NCI-H2196 treated with DMSO at 0.1 percent for 48 hours (cell line): ENCODE measurements at regions not wholly inside any gene's neighbourhood (a gene's known extent, or its start where the extent isn't known, plus 50 kb on each side); places are given as distances from the start of the nearest gene placed in this dataset.
A peak's percentile ranks its signal among the peaks of the same experiment; 100 is the strongest.
"Not testable (repeated sequence)": the region's sequence is repeated elsewhere in the genome, so short reads cannot be mapped to it uniquely, and the experiment has no call there.

Experiments
- DNase-seq: peaks from one replicate; lab custom pipeline; 2025; ENCODE audit not compliant: unreplicated experiment; lab: John Stamatoyannopoulos, UW

DNA sequence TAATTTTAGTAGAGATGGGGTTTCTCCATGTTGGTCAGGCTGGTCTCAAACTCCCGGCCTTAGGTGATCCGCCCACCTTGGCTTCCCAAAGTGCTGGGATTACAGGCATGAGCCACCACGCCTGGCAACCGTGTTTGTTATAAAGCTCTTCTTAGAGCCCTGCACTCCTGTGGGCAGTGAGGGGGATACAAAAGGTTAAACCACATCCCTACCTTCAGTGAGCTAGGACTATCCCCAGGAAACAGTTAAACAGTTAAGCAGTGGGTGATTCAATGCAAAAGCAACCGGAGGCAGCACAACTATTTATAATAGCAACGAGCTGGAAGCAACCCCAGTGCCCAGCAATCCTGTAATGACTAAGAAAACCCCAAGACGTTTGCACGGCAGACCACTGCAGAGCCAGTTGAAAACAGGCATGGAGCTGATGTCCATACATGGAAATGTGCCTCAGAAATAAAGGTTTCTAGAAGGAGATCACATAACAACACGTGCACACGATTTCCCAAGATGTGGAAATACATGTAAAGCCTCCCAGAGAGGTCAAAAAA, 107.2 kb upstream of the LYZL2 start:
- DNase-seq, result no peak

DNA sequence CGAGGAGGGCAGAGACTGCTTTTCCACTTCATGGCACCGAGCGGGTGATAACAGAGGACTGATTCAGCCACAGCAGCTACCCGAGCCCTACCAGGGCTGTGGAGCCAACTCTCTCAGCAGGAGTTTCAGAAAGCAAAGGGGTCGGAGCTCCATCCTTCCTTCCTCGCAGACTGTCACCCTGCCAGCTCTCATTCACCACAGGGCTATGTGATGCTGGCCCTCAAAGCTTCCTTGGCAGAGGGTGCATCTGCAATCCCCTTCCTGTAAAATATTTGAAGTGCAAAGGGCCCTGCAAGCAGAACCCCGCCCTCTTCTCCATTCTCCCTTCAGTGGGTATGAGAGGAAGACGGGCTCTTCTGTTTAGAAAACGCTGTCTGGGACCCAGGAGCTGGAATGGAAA, 105.3 kb upstream of the LYZL2 start:
- DNase-seq, result no peak

DNA sequence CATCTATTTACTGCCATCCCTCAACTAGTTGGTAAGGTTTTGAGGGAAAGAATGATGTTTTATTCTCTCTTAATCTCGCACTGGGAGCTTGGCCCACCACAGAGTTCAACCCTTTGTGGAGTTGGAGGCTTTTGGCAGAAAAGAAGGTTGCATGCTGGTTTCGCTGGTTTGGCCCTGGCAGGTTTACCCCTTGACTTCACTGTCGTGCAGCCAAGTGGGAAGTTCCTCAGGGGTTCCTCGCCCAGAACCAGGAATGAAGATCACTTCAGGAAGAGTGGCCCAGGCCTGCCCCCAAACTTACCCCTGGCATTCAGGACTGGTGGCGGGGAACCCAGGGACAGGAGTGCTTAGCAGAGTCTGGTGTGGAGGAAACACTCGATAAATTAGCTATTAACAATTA, 103.1 kb upstream of the LYZL2 start:
- DNase-seq, result no peak

DNA sequence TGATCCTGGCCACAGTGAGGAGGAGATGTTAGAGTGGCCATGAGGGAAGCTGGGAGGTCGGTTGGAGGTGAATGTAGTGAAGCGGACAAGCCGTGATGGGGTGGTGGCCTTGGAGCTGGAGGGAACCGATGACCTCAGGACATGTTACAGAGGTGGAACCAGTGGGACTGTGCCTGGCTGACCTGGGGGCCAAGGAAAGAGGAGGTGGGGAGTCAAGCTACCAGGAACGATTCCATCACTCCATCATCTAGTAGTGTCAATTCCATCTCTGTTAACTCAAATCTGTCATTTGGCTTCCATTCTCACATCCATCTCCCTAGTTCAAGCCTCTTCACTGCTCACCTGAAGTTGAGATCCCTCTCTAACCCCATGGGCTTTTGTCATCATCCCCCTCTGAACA, 102.4 kb upstream of the LYZL2 start:
- no peak for DNase-seq

DNA sequence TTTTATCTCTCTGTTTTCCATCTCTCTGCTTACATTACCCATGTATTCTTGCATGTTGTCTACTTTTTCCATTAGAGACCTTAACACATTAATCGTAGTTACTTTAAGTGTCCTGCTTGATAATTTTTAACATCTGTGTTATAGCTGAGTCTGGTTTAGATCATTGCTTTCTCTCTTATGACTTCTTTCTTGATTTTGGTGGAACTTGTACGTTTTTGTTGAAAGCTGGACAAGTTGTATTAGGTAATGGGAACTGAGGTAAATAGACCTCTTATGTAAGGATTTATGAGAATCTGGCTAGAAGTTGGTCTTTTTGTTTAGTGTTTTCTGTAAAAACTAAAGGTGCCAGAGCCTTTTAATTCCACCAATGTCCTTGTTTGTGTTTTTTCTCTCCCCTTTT, 100.8 kb upstream of the LYZL2 start:
- no peak for DNase-seq

DNA sequence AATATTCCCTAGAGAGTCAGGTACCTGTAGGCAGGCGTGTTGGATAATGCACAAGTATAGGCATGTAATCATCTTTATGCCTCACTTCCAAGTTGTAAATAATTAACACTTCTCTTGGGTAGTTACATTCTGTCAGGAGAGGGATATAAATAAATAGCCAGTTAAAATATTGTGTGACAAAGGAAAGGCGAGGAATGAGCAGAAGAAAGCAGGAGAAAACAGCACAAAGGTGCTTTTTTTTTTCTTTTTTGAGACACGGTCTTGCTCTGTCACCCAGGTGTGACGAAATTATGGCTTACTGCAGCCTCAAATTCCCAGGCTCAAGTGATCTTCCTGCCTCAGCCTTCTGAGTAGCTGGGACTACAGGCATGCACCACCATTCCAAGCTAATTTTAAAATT, 99.2 kb upstream of the LYZL2 start:
- no peak for DNase-seq

DNA sequence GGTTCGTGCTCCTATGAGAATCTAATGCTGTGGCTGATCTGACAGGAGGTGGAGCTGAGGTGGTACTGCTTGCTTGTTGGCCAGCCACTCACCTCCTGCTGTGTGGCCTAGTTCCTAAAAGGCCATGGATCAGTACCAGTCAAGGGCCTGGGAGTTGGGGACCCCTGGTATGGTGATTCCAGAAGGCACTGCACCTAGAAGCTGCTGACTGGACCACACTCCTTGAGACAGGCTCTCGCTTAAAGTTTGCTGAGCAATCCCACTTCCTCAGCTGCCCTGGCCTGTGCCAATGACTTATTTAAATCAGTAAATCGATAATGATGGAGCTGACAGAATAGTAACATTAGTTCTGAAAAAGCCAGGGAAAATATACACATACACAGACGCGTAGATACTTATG, 98.6 kb upstream of the LYZL2 start:
- no peak for DNase-seq

DNA sequence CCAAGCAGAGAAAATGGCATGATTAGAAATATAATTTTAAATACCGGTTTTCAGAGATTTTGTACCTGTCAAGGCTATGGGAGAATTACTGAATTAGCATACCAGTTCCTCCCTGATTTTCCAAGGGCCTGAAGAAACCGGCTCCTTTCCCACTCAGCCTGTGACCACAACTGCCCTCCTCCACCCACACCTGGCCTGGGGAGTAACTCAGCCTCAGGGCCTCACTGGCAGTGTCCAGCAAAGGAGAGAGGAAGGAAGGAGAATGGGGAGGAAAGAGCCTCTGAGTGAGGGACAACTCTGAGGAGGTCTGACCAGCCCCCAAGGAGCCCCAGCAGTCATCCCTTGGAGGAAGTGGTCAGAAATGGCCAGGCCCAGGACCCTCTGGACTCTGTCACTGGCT, 98.0 kb upstream of the LYZL2 start:
- no peak for DNase-seq

DNA sequence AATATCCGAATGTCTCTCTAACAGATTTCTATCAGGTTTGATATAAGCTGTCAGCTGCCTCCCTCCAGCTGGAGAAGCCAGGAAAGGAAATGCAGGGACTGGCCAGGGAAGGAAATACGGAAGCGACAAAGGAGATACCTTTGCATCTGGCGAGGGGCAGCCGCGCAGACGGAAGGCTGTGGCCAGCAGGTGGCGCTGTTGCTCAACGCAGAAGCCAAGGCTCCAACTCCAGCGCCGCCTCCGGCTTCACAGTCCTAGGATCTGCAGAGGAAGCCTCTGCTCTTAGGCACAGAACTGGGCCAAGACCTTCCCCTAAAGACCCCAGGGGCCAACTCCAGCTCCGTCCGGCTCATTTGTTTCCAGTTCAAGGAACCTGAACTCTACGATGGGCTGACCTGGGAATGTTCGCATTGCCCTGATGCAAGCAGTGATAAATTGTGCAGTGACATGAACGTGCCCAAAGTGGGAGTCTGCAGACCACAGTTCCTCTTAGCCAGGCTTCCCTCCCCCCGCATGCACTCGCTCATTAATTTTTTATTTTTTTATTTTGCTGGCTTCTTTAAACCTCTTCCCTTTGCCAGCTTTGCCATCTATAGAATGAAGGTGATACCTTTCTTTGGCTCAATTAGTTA, 97.3 kb upstream of the LYZL2 start:
- peak; percentile 4 for DNase-seq

DNA sequence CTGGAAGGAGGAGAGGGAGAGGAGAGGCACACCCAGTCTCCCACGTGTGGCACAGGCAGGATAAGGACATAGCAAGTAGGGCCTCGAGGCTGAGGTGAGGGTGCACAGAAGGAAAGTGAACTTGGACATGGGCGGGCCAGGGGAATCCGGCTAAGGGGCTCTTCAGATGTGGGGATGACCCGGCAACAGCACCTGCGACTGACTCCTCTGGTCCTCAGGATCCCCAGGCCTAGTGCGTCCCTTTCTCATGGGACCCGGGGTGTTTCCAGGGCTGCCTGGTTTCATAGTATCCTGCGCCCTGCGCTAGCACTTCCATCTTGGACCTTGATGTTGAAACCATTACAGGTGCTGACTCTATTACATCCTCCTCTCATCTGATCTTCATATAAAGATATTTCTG, 96.1 kb upstream of the LYZL2 start:
- DNase-seq, result no peak

DNA sequence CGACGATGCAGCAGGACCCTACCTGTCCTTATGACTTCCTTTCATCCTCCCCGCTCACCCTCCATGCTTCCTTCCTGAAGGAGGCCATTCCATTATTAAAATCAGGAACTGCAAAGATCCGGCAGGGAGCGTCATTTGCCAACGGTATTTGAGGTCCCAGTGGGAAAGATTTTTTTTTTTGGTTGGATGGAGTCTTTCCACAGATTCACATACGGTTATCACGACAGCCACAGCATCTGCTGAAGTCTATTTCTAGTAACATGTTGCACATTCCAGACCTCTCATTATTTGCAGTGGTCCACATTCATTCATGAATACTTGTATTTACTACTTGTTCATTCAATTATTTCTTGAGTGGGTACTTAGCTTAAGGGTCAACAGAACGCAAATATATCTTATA, 94.7 kb upstream of the LYZL2 start:
- no peak for DNase-seq

DNA sequence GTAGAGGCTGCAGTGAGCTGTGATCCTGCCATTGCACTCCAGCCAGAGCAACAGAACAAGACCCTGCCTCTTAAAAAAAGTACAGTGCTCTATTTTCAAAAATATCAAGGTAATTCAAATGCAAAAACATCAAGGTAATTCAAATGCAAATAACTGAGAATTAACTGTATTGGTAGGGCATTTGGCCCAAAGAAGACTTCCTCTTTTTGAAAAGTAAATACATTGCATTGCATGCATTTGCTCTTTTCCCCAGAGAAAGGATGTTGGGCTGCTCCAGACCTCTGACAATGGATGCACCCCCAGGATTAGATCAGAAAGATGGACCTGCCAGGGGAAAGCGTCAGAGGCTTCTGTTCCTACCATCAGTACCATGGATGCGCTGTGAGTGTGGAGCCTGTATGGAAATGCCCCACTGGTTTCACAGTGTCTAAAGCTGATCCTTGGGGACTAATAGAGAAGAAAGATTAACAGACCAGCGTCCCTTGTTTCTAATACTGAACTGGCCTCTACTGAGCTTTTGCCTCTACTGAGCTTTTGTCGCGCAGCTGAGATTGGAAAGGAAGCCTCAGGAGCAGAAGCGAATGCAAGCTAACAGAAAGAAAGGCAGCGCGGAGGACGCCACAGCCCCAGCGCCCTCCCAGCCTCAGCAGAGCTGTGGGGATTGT, 93.5 kb upstream of the LYZL2 start:
- no peak for DNase-seq

DNA sequence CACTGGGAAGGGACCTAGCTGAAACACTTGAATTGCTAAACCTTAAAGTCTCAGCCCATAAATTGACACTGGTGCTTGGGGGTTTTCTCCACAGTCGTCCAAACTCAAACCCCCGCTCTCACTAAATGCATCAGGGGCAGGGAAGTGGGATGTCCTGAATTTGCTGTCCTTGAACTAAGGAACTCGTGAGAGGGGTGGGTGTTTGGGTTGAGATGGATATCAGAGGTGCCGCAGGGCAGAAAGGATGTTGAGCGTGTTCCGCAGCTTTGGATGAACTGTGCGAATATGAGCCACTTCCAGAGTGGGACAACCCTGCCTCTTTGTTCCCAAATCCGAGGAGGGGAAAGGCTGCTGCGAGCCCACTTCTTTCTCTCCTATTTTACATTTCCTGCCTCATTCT, 90.3 kb upstream of the LYZL2 start:
- no peak for DNase-seq

DNA sequence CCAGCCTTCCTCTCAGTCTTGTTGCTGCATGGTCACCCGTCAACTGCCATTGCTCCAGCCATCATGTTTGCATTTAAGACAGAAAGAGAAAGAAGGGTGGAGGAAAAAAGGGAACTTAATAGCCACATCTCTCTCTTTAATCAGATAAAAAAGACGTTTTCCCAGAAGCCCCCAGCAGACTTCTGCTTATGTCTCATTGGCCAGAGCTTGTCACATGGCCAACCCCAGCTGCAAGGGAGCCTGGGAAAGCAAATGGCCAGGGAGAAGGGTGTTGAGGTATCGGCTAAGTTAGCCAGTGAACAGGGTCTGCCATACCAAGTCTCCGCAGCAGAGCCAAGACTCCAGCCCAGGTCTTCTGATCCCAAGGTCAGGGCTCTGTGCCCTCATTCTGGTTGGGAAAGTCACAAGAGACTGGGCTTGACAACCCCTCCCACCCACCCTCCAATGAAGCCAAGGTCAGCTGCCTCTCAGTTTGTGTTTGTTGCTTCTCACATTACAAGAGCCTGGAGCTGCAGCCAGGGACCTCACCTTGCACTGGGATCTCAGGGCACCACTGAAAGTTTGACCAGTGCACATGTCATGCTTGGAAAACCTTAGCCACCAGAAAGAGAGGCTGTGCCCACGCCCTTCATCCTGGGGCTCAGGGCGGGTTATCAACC, 80.3 kb upstream of the LYZL2 start:
- DNase-seq, result no peak

DNA sequence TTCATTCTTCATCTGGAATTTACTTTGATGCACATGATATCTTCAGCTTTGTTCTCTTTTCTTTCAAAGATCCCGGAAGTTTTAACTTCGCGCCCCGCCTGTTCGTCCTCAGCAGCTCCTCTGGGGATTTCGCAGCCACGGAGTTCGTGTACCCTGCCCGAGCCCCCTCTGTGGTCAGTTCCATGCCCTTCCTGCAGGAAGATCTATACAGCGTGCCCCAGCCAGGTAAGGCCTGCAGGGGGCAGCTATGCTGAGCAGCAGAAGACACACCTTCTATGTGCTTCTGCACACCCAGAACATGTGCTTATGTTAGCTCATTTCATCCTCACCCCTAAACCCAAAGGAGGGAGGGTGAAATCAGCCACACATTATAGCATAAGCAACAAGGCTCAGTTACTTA, 79.7 kb upstream of the LYZL2 start:
- no peak for DNase-seq

DNA sequence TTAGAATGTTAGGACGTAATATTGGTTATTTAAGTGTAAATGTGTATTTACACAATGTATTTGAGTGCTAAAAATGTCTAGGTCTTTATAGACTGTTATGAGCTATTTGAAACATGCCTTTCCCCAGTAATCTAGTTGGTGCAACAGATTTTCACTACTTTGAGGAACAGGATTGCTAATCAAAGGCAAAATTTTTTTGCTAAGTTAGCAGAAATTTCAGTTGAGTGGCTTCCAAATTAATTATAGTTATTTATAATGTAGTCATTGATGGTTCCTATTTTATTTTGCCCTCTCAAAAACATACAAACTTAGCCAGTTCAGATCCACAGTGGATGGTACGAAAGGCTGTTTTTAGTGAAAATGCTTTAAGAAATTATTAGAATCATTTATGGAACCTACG, 78.7 kb upstream of the LYZL2 start:
- no peak for DNase-seq

DNA sequence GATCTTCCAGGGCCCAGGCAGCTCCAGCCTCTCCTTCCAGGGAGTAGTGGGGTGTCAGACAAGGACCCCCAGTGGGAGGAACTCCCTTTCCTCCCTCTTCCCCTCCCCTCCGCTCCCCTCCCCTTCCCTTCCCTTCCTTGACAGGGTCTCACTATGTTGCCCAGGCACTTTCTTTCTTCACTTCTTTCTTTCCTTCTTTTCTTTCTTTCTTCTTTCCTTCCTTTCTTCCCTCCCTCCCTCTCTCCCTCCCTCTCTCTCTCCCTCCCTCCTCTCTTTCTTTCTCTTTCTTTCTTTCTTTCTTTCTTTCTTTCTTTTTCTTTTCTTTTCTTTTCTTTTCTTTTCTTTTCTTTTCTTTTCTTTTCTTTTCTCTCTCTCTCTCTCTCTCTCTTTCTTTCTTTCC, 76.6 kb upstream of the LYZL2 start:
- DNase-seq, result not testable (repeated sequence)

DNA sequence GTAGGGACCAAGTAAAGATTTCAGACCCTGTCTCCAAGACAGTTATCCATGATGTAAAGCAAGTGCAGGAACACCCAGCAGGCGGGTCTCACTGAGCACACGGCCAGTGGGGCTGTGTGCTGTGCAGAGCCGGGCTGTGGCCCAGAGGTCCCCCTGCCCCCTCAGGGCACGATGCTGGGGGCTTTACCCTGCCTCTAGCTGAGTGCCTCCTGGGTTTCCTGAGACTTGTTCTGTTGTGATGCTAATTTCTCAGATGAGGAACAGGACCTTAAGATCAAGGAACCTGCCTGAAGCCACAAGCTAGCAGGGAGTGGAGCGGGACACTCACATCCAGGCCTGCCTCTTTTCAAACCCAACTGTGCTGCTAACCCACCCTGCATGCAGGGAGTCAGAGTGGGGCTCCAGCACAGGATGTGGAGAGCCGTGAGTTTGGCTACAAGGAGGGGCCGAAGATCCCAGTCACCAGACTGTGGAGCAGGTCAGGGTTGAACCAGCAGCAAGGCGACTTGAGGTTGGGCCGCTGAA, 76.1 kb upstream of the LYZL2 start:
- no peak for DNase-seq

DNA sequence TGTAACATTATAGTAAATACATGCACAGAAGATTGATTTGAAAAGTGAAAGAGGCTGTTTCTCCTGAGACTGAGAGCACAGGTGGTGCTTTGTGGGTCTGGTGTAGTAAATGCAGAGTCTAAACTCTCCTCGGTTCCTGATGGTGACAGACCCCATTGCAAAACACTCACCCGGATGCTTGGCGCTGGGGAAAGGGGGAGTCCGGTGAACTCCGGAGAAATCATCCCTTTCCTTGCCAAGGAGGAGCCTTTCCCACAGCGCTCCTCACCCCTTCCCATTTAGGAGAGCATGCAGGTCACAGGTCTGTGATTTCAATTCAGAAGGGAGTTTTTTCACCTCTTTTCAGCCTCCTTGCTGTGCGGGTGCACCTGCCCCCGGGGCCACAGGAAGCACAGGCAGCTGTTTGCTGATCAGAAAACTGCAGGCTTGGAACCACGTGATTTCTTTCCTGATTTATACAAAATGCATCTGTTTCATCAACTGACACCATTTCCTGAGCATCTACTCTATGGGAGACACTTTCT, 75.6 kb upstream of the LYZL2 start:
- no peak for DNase-seq

DNA sequence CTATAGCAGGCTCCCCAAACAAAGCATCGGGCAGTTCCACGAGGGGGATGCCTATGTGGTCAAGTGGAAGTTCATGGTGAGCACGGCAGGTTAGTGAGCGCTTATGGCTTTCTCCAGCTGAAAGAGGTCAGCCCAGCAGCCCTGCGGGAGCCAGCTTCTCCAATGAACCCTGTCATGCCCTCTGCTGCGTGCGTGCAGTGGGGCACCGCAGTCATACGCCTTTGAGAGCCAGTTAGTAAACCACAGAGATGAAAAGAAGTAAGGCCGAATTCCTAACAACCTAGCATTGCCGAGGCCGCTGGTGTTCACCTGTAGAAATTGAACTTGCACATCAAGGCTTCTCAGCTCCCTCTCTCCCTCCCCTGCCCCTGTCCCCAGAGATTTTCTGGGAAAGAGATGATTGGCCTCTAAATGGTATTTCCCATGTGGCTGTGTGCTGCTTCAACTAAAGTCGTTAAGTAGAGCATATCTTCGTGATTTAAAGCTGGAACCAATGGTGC, 75.1 kb upstream of the LYZL2 start:
- not testable (repeated sequence) for DNase-seq

DNA sequence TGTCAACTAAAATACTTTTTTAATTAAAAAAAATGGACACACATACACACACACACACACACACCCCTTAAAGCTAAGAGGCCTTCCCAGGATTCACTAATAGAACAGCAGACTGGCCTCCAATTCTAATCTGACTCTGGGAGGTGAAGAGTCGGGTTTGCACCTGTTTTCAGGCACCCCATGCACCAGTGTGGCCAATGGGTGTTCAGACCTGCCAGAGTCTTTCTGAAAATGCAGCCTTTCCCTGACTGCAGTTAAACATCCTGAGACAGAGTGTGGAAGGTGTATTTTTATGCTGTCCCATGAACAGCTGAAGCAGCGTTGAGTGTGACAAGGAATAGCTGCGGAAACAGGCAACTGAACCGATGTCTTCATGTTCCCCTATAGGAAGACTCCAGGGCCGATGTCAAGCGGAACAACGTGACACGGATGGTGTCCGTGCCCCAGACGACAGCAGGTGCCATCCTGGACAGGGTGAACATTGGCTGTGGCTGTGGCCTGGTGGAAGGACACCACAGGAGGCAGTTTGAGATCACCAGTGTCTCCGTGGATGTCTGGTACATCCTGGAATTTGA, 74.6 kb upstream of the LYZL2 start:
- no peak for DNase-seq
